IMR-90 (cell line): ENCODE measurements at regions not wholly inside any gene's neighbourhood (a gene's known extent, or its start where the extent isn't known, plus 50 kb on each side); places are given as distances from the start of the nearest gene placed in this dataset.
A peak's percentile ranks its signal among the peaks of the same experiment; 100 is the strongest.

Experiments
- ATAC-seq: fragments of 200-7000 bp; cut with Tn5 transposase; 2 replicates; pipeline ENCODE4 v1.9.1; 2020; ENCODE audit warnings: low read depth, mild to moderate bottlenecking, moderate library complexity
- BruUV-seq: library from RNA; stranded (reverse); fragments of 400-500 nt; replicated peaks from 2 replicates; lab custom pipeline; 2021; lab: Mats Ljungman, UMichigan
- CTCF ChIA-PET: fragments of 300-600 bp; formaldehyde crosslinking; extraction: SDS; loops from one replicate; lab custom pipeline; 2021; ENCODE audit warnings: antibody characterized with exemption; lab: Yijun Ruan, JAX
- POLR2A ChIA-PET: fragments of 300-600 bp; sonication (Branson Sonifier 250); formaldehyde crosslinking; loops from one replicate; lab custom pipeline; 2022; ENCODE audit warnings: antibody characterized with exemption; ENCODE audit not compliant: unreplicated experiment; lab: Charles Lee
- DNase-seq: peaks from one replicate; pipeline ENCODE4 v3.0.0; 2013
- H2AFZ ChIP-seq: replicated peaks from 2 replicates; pipeline ENCODE3; 2013; ENCODE audit warnings: low read length, mild to moderate bottlenecking; ENCODE audit not compliant: poor library complexity
- H2AK5ac ChIP-seq: 2 replicates; pipeline ENCODE4 v1.6.1; 2013; ENCODE audit warnings: low read depth, low read length, inconsistent platforms
- H2AK9ac ChIP-seq: replicated peaks from 2 replicates; pipeline ENCODE3; 2013; ENCODE audit warnings: mild to moderate bottlenecking, low read depth, low read length, moderate library complexity; ENCODE audit not compliant: poor library complexity
- H2BK120ac ChIP-seq: 2 replicates; pipeline ENCODE4 v1.6.1; 2013; ENCODE audit warnings: low read depth, low read length, inconsistent platforms
- H2BK15ac ChIP-seq: 3 replicates; pipeline ENCODE4 v1.6.1; 2013; ENCODE audit warnings: low read depth, low read length, inconsistent platforms
- H2BK20ac ChIP-seq: 2 replicates; pipeline ENCODE4 v1.6.1; 2013; ENCODE audit warnings: low read depth, mild to moderate bottlenecking, inconsistent platforms, low read length, moderate library complexity
- H2BK5ac ChIP-seq: 2 replicates; pipeline ENCODE4 v1.6.1; 2013; ENCODE audit warnings: mild to moderate bottlenecking, low read depth, low read length, inconsistent platforms; ENCODE audit not compliant: poor library complexity, severe bottlenecking
- H3K14ac ChIP-seq: replicated peaks from 2 replicates; pipeline ENCODE4 v1.6.1; 2013; ENCODE audit warnings: low read depth, low read length, inconsistent platforms
- H3K18ac ChIP-seq: 2 replicates; pipeline ENCODE4 v1.6.1; 2013; ENCODE audit warnings: low read depth, low read length, control low read depth
- H3K23ac ChIP-seq: 2 replicates; pipeline ENCODE4 v1.6.1; 2013; ENCODE audit warnings: low read depth, low read length, inconsistent platforms
- H3K27ac ChIP-seq: 2 replicates; pipeline ENCODE4 v1.5.1; 2013; ENCODE audit warnings: mild to moderate bottlenecking, control low read depth, low read length; ENCODE audit not compliant: insufficient read depth
- H3K27me3 ChIP-seq: 2 replicates; pipeline ENCODE4 v1.6.1; 2013; ENCODE audit warnings: low read length; ENCODE audit not compliant: control insufficient read depth, insufficient read depth
- H3K36me3 ChIP-seq: 2 replicates; pipeline ENCODE4 v1.6.1; 2013; ENCODE audit warnings: low read length, mixed read lengths; ENCODE audit not compliant: control insufficient read depth, insufficient read depth
- H3K4ac ChIP-seq: 2 replicates; pipeline ENCODE4 v1.6.1; 2013; ENCODE audit warnings: low read depth, low read length, inconsistent platforms
- H3K4me1 ChIP-seq: 2 replicates; pipeline ENCODE4 v1.6.1; 2013; ENCODE audit warnings: low read length, mixed read lengths; ENCODE audit not compliant: control insufficient read depth, insufficient read depth
- H3K4me2 ChIP-seq: 2 replicates; pipeline ENCODE4 v1.6.1; 2013; ENCODE audit warnings: low read depth, mild to moderate bottlenecking, control low read depth, low read length, moderate library complexity
- H3K4me3 ChIP-seq: 2 replicates; pipeline ENCODE4 v1.5.1; 2013; ENCODE audit warnings: low read depth, mild to moderate bottlenecking, control low read depth, low read length, moderate library complexity; ENCODE audit not compliant: insufficient read depth
- H3K56ac ChIP-seq: 2 replicates; pipeline ENCODE4 v1.6.1; 2013; ENCODE audit warnings: low read length, inconsistent platforms; ENCODE audit not compliant: insufficient read depth; ENCODE audit errors: extremely low read depth
- H3K79me1 ChIP-seq, 2 experiments: 2 replicates each; pipeline ENCODE4 v1.6.1; 2013; ENCODE audit warnings: low read length in 2 of 2, inconsistent platforms in 1 of 2, low read depth in 1 of 2
- H3K9ac ChIP-seq: 2 replicates; pipeline ENCODE4 v1.6.1; 2013; ENCODE audit warnings: low read depth, low read length, control low read depth
- H3K9me1 ChIP-seq: 2 replicates; pipeline ENCODE4 v1.6.1; 2013; ENCODE audit warnings: low read length, inconsistent platforms; ENCODE audit not compliant: insufficient read depth
- H3K9me3 ChIP-seq: 2 replicates; pipeline ENCODE4 v1.6.1; 2013; ENCODE audit warnings: low read length; ENCODE audit not compliant: control insufficient read depth, insufficient read depth
- H4K20me1 ChIP-seq: 2 replicates; pipeline ENCODE4 v1.6.1; 2013; ENCODE audit warnings: low read length, inconsistent platforms; ENCODE audit not compliant: insufficient read depth
- H4K5ac ChIP-seq: 2 replicates; pipeline ENCODE4 v1.6.1; 2013; ENCODE audit warnings: mild to moderate bottlenecking, low read depth, low read length, control low read depth
- H4K8ac ChIP-seq, 2 experiments: 2 replicates each; pipeline ENCODE4 v1.6.1; 2013; ENCODE audit warnings: low read depth in 2 of 2, low read length in 2 of 2, control low read depth in 1 of 2, inconsistent platforms in 1 of 2
- H4K91ac ChIP-seq: 2 replicates; pipeline ENCODE4 v1.6.1; 2013; ENCODE audit warnings: low read depth, low read length, inconsistent platforms; ENCODE audit not compliant: insufficient read depth
- BHLHE40 ChIP-seq: fragments of 150-350 bp; IDR thresholded peaks from 2 replicates; pipeline ENCODE4 v1.6.1; 2016; ENCODE audit warnings: mild to moderate bottlenecking, low read depth, low read length
- CEBPB ChIP-seq: IDR thresholded peaks from 2 replicates; pipeline ENCODE4 v1.6.1; 2012; ENCODE audit warnings: low read depth, low read length, improper control_type of control experiment
- dilution Hi-C: fragments of 300-500 bp; cut with HindIII; formaldehyde crosslinking; loops from one replicate; pipeline ENCODE4 v1.14.3; 2018; ENCODE audit warnings: low sequenced_read_pairs; ENCODE audit not compliant: unreplicated experiment
- in situ Hi-C: fragments of 300-500 bp; cut with MboI; formaldehyde crosslinking; loops from 3 replicates; pipeline ENCODE4 v1.14.3; 2019; ENCODE audit warnings: low sequenced_read_pairs, inconsistent platforms, mixed read lengths
- intact Hi-C: fragments of 100-400 bp; cut with micrococcal nuclease; formaldehyde crosslinking; loops from 2 replicates; pipeline ENCODE4 v1.10.0; 2022

GRCh38 chr3:105274958-105275357 lies 91.8 kb upstream of the ALCAM start:
- no peak overlapping the region for H2AK5ac ChIP-seq

More at GRCh38 chr3:105274958-105275357, 91.8 kb upstream of the ALCAM start:
- Histone ChIP-seq H3K27me3 (no peaks in the 10 kb centered on the region), H4K20me1 (no peaks in the 10 kb centered on the region), H2AFZ (no peak overlapping the region), H3K4me1 (peaks cover 3% of the 10 kb centered on the region), H2BK5ac (no peak overlapping the region), H4K5ac (no peak overlapping the region), H3K79me1 (no peaks in the 10 kb centered on the region), H3K56ac (no peak overlapping the region), H3K14ac (no peak overlapping the region), H3K23ac (no peak overlapping the region), H2BK120ac (no peak overlapping the region), H2BK20ac (no peak overlapping the region), H3K36me3 (no peaks in the 10 kb centered on the region), H3K9ac (no peak overlapping the region), H3K9me3 (no peaks in the 10 kb centered on the region), H2BK15ac (no peak overlapping the region), H2AK9ac (no peak overlapping the region), H3K27ac (no peak overlapping the region), H3K4me3 (no peak overlapping the region), H3K18ac (no peak overlapping the region), H3K9me1 (no peaks in the 10 kb centered on the region; the same call in 1 of the 2 replicates), H4K91ac (no peak overlapping the region), H3K4ac (no peak overlapping the region), H4K8ac (no peak overlapping the region), H3K4me2 (no peak overlapping the region)
- ATAC-seq (peak; percentile 76), DNase-seq (peak; percentile 49)
- CTCF ChIA-PET: no interaction called here
- TF ChIP-seq BHLHE40: no peak
- peak; percentile 9; the same call in 1 of the 2 replicates for TF ChIP-seq CEBPB
- dilution Hi-C loops: no loop called here
- in situ Hi-C loops: no loop called here
- no TSS peak for BruUV-seq
- POLR2A ChIA-PET: no interaction called here
- intact Hi-C loops: no loop called here
